NCI-H748 treated with DMSO at 0.1 percent for 48 hours (cell line): ENCODE measurements at regions not wholly inside any gene's neighbourhood (a gene's known extent, or its start where the extent isn't known, plus 50 kb on each side); places are given as distances from the start of the nearest gene placed in this dataset.

Source experiments
- DNase-seq: peaks from one replicate; lab custom pipeline; 2025; lab: John Stamatoyannopoulos, UW

GRCh38 chr12:76611533-76611932 is 52.0 kb upstream of the OSBPL8 start:
- no peak for DNase-seq

GRCh38 chr12:76614364-76614763 is 54.8 kb upstream of the OSBPL8 start:
- DNase-seq: no peak

- DNase-seq: no peak
Measured at GRCh38 chr12:76618031-76618430, 58.5 kb upstream of the OSBPL8 start.

- peak; percentile 89 for DNase-seq
Measured at GRCh38 chr12:76621582-76622024, 62.0 kb upstream of the OSBPL8 start.

- DNase-seq: no peak
Measured at GRCh38 chr12:76622351-76622750, 62.8 kb upstream of the OSBPL8 start.

GRCh38 chr12:76622915-76623314 is 63.3 kb upstream of the OSBPL8 start:
- DNase-seq: no peak

- no peak for DNase-seq
Measured at GRCh38 chr12:76623931-76624330, 64.4 kb upstream of the OSBPL8 start.

GRCh38 chr12:76627346-76628135 is 68.0 kb upstream of the OSBPL8 start:
- DNase-seq: no peak

GRCh38 chr12:76628745-76629144 is 69.2 kb upstream of the OSBPL8 start:
- no peak for DNase-seq

- DNase-seq: no peak
Measured at GRCh38 chr12:76631741-76632140, 72.2 kb upstream of the OSBPL8 start.

- peak; percentile 83 for DNase-seq
Measured at GRCh38 chr12:76633415-76633814, 73.8 kb upstream of the OSBPL8 start.

GRCh38 chr12:76634133-76634532 is 74.6 kb upstream of the OSBPL8 start:
- DNase-seq: no peak

- DNase-seq: no peak
Measured at GRCh38 chr12:76636121-76636692, 76.6 kb upstream of the OSBPL8 start.

GRCh38 chr12:76637807-76638206 is 78.2 kb upstream of the OSBPL8 start:
- DNase-seq: no peak

- no peak for DNase-seq
Measured at GRCh38 chr12:76639646-76640045, 80.1 kb upstream of the OSBPL8 start.

GRCh38 chr12:76641073-76641472 is 81.5 kb upstream of the OSBPL8 start:
- no peak for DNase-seq

GRCh38 chr12:76641961-76642360 is 82.4 kb upstream of the OSBPL8 start:
- no peak for DNase-seq

- no peak for DNase-seq
Measured at GRCh38 chr12:76643438-76643837, 83.9 kb upstream of the OSBPL8 start.

GRCh38 chr12:76644950-76645349 is 85.4 kb upstream of the OSBPL8 start:
- no peak for DNase-seq

GRCh38 chr12:76645934-76646333 is 86.4 kb upstream of the OSBPL8 start:
- DNase-seq: no peak

GRCh38 chr12:76646366-76646765 is 86.8 kb upstream of the OSBPL8 start:
- DNase-seq: no peak

GRCh38 chr12:76649099-76649498 is 89.5 kb upstream of the OSBPL8 start:
- no peak for DNase-seq

- DNase-seq: no peak
Measured at GRCh38 chr12:76652402-76652801, 92.8 kb upstream of the OSBPL8 start.

GRCh38 chr12:76653342-76653741 is 93.8 kb upstream of the OSBPL8 start:
- no peak for DNase-seq
